K562 (cell line): ENCODE measurements at regions not wholly inside any gene's neighbourhood (a gene's known extent, or its start where the extent isn't known, plus 50 kb on each side); places are given as distances from the start of the nearest gene placed in this dataset.
A peak's percentile ranks its signal among the peaks of the same experiment; 100 is the strongest.

Experiments
- ATF7 ChIP-seq: fragments of 450-650 bp; IDR thresholded peaks from 2 replicates; pipeline ENCODE4 v1.7.1; 2014; ENCODE audit warnings: mild to moderate bottlenecking, moderate library complexity
- C11orf30 ChIP-seq: fragments of 450-650 bp; IDR thresholded peaks from 2 replicates; pipeline ENCODE4 v1.6.1; 2016; ENCODE audit warnings: low read depth, mild to moderate bottlenecking
- CUX1 ChIP-seq: fragments of 200-800 bp; sonication (Bioruptor generic); IDR thresholded peaks from 2 replicates; pipeline ENCODE4 v1.6.1; 2016; ENCODE audit warnings: missing genetic modification characterization, missing compliant biosample characterization
- FOXJ2 ChIP-seq: fragments of 200-800 bp; sonication (Bioruptor generic); IDR thresholded peaks from 2 replicates; pipeline ENCODE4 v1.6.1; 2016; ENCODE audit warnings: missing genetic modification characterization, missing compliant biosample characterization
- HDGF ChIP-seq: fragments of 450-650 bp; IDR thresholded peaks from 2 replicates; pipeline ENCODE4 v1.6.1; 2016
- HNRNPUL1 ChIP-seq: fragments of 200-400 bp; formaldehyde crosslinking; IDR thresholded peaks from 2 replicates; pipeline ENCODE4 v1.6.1; 2017; ENCODE audit warnings: low read length
- MAFG ChIP-seq: fragments of 450-650 bp; conservative IDR thresholded peaks from 2 replicates; pipeline ENCODE4 v1.6.1; 2016; ENCODE audit warnings: missing genetic modification characterization, missing compliant biosample characterization
- RBM15 ChIP-seq: fragments of 200-400 bp; formaldehyde crosslinking; IDR thresholded peaks from 2 replicates; pipeline ENCODE4 v1.6.1; 2018; ENCODE audit warnings: mild to moderate bottlenecking, low read length, moderate library complexity; ENCODE audit not compliant: insufficient read depth
- SLC30A9 ChIP-seq: fragments of 250-450 bp; sonication (Bioruptor Pico); IDR thresholded peaks from 2 replicates; pipeline ENCODE4 v1.8.0; 2022; ENCODE audit warnings: mild to moderate bottlenecking, moderate library complexity
- SMARCB1 ChIP-seq: IDR thresholded peaks from 2 replicates; pipeline ENCODE4 v1.6.1; 2011; ENCODE audit warnings: improper control_type of control experiment, low read depth; ENCODE audit not compliant: insufficient read length
- SNAPC5 ChIP-seq: fragments of 250-450 bp; sonication (Bioruptor Pico); IDR thresholded peaks from 2 replicates; pipeline ENCODE4 v1.8.0; 2021; ENCODE audit warnings: moderate library complexity, mild to moderate bottlenecking, inconsistent platforms
- TBL1XR1 ChIP-seq, 2 experiments: IDR thresholded peaks; 2 replicates each; pipeline ENCODE4 v1.6.1; 2012; ENCODE audit warnings: improper control_type of control experiment in 2 of 2, low read length in 2 of 2, mild to moderate bottlenecking in 1 of 2
- ZNF512 ChIP-seq: IDR thresholded peaks from 2 replicates; pipeline ENCODE4 v1.6.1; 2016; ENCODE audit warnings: missing genetic modification characterization, missing compliant biosample characterization
- ZNF76 ChIP-seq: fragments of 250-450 bp; sonication (Bioruptor Pico); IDR thresholded peaks from 2 replicates; pipeline ENCODE4 v1.4.0; 2020; ENCODE audit warnings: mild to moderate bottlenecking, moderate library complexity, borderline replicate concordance
- ZNF77 ChIP-seq: fragments of 250-450 bp; sonication (Bioruptor Pico); IDR thresholded peaks from 2 replicates; pipeline ENCODE4 v1.5.0; 2020
- ZSCAN32 ChIP-seq: fragments of 450-650 bp; formaldehyde crosslinking; IDR thresholded peaks from 2 replicates; pipeline ENCODE4 v1.4.0; 2020; ENCODE audit warnings: mild to moderate bottlenecking, moderate library complexity
- TF ChIP-seq, protein P1 (sequence below): fragments of 250-450 bp; sonication (Bioruptor Pico); IDR thresholded peaks from 2 replicates; pipeline ENCODE4 v1.4.0; 2020; ENCODE audit warnings: mild to moderate bottlenecking, moderate library complexity
- TF ChIP-seq, protein P2 (sequence below): fragments of 200-800 bp; sonication (Bioruptor generic); IDR thresholded peaks from 2 replicates; pipeline ENCODE4 v1.6.1; 2017; ENCODE audit warnings: missing genetic modification characterization, missing compliant biosample characterization

DNA sequence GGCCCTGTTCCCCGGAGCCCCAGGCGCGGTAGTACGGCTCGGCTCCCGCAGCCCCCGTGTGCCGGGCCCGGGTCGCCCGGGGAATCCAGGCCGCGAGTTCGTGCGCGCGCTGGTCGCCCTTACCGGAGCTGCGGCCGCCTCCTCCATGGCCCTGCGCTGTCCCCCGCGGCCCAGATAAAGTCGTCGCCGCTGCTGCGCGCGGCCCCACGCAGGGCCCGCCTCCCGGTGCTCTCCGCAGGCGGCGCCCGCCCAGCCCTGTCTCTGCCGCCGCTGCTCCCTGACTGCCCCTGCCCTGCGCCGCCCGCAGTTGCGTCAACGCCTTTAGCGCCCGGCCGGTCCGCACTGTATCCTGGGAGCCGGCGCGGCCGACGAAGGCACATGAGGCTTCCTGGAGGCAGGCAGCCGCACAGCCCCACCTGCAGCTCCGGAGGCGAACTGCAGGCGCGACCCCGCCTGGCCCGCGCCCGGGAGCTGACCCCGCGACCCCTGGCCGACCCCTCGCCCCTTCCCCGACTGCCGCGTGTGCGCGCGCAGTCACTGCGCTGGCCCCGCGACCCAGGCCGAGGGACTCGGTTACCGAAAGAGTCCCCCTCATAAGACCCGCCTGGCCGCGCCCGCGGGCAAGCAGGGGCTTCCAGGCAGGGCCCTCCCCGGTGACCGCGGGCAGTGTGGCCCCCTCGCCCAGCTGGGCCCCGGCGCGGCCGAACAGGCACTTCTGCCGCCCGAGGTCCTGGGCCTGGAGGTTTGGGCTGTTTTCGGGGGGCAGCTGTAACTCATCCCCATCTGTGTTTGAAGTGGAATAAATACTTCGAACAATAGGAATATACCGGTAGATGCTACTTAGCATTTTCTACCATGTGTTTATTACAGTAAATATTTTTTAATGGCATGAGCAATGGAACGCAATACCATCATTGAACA lies 127.1 kb upstream of the ZNF746 start (continued):
- TF ChIP-seq SNAPC5 (CRISPR knock-in tag) (no peak), ATF7 (peak; percentile 96), ZNF77 (no peak), MAFG (tag) (no peak), ZNF76 (CRISPR knock-in tag) (peak; percentile 46; the same call in 1 of the 2 replicates), HNRNPUL1 (no peak), ZSCAN32 (0 out of 2 replicates have a peak, but pooled peaks have one; percentile 4), ZNF512 (tag) (no peak), FOXJ2 (peak; percentile 58; the same call in 1 of the 2 replicates), CUX1 (CRISPR knock-in tag) (no peak), C11orf30 (peak; percentile 70), HDGF (no peak), SMARCB1 (no peak), SLC30A9 (CRISPR knock-in tag) (no peak), RBM15 (no peak), TBL1XR1 (IDR thresholded peaks at IDR 0.05; ENCODE audit: low read length in 2 of 2) (peak in 1 of 2 experiments; percentile 80; a peak in 2 of 4 replicates)
- TF ChIP-seq, protein P1, sequence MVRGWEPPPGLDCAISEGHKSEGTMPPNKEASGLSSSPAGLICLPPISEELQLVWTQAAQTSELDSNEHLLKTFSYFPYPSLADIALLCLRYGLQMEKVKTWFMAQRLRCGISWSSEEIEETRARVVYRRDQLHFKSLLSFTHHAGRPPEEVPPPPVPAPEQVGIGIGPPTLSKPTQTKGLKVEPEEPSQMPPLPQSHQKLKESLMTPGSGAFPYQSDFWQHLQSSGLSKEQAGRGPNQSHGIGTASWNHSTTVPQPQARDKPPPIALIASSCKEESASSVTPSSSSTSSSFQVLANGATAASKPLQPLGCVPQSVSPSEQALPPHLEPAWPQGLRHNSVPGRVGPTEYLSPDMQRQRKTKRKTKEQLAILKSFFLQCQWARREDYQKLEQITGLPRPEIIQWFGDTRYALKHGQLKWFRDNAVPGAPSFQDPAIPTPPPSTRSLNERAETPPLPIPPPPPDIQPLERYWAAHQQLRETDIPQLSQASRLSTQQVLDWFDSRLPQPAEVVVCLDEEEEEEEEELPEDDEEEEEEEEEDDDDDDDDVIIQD = 0 out of 2 replicates have a peak, but pooled peaks have one; percentile 5
- TF ChIP-seq, protein P2, sequence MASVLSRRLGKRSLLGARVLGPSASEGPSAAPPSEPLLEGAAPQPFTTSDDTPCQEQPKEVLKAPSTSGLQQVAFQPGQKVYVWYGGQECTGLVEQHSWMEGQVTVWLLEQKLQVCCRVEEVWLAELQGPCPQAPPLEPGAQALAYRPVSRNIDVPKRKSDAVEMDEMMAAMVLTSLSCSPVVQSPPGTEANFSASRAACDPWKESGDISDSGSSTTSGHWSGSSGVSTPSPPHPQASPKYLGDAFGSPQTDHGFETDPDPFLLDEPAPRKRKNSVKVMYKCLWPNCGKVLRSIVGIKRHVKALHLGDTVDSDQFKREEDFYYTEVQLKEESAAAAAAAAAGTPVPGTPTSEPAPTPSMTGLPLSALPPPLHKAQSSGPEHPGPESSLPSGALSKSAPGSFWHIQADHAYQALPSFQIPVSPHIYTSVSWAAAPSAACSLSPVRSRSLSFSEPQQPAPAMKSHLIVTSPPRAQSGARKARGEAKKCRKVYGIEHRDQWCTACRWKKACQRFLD (CRISPR knock-in tag) = peak; percentile 94
